ENCODE measurements at regions not wholly inside any gene's neighbourhood (a gene's known extent, or its start where the extent isn't known, plus 50 kb on each side); places are given as distances from the start of the nearest gene placed in this dataset.

DNA sequence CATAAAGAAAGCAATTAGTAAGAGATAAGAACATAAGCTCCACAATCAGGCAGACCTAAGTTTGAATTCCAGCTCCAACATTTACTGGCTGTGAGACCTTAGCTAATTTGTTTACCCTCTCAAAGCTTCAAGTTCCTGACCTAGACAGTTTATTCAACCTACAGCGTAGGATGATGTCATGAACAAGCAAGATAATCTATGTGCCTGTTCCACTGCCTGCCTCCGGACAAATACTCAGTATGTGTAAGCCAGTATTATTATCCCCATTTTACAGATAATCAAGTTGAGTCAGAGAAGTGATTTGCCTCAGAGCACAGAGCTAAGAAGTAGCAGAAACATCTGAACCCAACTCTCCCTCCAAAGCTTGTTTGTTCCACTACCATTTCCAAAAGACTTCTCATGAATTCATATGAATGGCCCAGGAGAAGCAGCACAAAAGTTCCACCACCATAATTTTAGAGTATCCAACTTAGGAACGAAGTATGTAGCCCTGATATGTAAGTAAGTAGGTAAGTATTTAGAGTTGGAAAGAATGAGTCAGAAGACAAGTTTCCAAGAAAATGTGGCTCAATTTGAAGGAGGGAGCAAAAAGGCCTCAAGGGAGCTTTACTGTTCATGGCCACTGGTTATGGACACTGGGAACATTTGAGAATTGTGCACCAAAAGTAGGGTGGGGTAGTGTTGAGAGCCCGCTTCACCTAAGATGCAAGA is 398.2 kb downstream of the NFIB start:
- TF ChIP-seq NR2F6 (IDR thresholded peaks at IDR 0.05) (no peak), NR2F6 (CRISPR knock-in tag; IDR thresholded peaks at IDR 0.05) (no peak), ZSCAN25 (CRISPR knock-in tag; IDR thresholded peaks at IDR 0.05) (no peak), FOXA1 (IDR thresholded peaks at IDR 0.05) (no peak), FOXA1 (CRISPR knock-in tag; IDR thresholded peaks at IDR 0.05) (no peak), RFXANK (CRISPR knock-in tag; IDR thresholded peaks at IDR 0.05) (no peak), POLR2AphosphoS5 (IDR thresholded peaks at IDR 0.05; ENCODE audit: low read depth, low read length) (no peak), HDAC6 (IDR thresholded peaks at IDR 0.05; ENCODE audit: low read depth, low read length) (no peak)
- TF ChIP-seq, protein P1, sequence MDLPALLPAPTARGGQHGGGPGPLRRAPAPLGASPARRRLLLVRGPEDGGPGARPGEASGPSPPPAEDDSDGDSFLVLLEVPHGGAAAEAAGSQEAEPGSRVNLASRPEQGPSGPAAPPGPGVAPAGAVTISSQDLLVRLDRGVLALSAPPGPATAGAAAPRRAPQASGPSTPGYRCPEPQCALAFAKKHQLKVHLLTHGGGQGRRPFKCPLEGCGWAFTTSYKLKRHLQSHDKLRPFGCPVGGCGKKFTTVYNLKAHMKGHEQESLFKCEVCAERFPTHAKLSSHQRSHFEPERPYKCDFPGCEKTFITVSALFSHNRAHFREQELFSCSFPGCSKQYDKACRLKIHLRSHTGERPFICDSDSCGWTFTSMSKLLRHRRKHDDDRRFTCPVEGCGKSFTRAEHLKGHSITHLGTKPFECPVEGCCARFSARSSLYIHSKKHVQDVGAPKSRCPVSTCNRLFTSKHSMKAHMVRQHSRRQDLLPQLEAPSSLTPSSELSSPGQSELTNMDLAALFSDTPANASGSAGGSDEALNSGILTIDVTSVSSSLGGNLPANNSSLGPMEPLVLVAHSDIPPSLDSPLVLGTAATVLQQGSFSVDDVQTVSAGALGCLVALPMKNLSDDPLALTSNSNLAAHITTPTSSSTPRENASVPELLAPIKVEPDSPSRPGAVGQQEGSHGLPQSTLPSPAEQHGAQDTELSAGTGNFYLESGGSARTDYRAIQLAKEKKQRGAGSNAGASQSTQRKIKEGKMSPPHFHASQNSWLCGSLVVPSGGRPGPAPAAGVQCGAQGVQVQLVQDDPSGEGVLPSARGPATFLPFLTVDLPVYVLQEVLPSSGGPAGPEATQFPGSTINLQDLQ (CRISPR knock-in tag; IDR thresholded peaks at IDR 0.05), result no peak
- TF ChIP-seq, protein P2, sequence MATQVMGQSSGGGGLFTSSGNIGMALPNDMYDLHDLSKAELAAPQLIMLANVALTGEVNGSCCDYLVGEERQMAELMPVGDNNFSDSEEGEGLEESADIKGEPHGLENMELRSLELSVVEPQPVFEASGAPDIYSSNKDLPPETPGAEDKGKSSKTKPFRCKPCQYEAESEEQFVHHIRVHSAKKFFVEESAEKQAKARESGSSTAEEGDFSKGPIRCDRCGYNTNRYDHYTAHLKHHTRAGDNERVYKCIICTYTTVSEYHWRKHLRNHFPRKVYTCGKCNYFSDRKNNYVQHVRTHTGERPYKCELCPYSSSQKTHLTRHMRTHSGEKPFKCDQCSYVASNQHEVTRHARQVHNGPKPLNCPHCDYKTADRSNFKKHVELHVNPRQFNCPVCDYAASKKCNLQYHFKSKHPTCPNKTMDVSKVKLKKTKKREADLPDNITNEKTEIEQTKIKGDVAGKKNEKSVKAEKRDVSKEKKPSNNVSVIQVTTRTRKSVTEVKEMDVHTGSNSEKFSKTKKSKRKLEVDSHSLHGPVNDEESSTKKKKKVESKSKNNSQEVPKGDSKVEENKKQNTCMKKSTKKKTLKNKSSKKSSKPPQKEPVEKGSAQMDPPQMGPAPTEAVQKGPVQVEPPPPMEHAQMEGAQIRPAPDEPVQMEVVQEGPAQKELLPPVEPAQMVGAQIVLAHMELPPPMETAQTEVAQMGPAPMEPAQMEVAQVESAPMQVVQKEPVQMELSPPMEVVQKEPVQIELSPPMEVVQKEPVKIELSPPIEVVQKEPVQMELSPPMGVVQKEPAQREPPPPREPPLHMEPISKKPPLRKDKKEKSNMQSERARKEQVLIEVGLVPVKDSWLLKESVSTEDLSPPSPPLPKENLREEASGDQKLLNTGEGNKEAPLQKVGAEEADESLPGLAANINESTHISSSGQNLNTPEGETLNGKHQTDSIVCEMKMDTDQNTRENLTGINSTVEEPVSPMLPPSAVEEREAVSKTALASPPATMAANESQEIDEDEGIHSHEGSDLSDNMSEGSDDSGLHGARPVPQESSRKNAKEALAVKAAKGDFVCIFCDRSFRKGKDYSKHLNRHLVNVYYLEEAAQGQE (IDR thresholded peaks at IDR 0.05; ENCODE audit: borderline replicate concordance in 1 of 2, low read depth in 1 of 2, low read length in 2 of 2), result no peak
- TF ChIP-seq, protein P3, sequence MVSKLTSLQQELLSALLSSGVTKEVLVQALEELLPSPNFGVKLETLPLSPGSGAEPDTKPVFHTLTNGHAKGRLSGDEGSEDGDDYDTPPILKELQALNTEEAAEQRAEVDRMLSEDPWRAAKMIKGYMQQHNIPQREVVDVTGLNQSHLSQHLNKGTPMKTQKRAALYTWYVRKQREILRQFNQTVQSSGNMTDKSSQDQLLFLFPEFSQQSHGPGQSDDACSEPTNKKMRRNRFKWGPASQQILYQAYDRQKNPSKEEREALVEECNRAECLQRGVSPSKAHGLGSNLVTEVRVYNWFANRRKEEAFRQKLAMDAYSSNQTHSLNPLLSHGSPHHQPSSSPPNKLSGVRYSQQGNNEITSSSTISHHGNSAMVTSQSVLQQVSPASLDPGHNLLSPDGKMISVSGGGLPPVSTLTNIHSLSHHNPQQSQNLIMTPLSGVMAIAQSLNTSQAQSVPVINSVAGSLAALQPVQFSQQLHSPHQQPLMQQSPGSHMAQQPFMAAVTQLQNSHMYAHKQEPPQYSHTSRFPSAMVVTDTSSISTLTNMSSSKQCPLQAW (CRISPR knock-in tag; IDR thresholded peaks at IDR 0.05), result no peak
